H1 (cell line): ENCODE measurements at regions not wholly inside any gene's neighbourhood (a gene's known extent, or its start where the extent isn't known, plus 50 kb on each side); places are given as distances from the start of the nearest gene placed in this dataset.

Experiments used
- CTCF ChIA-PET: fragments of 300-600 bp; sonication (Branson Sonifier 250); formaldehyde crosslinking; loops from one replicate; lab custom pipeline; 2021; ENCODE audit not compliant: partially characterized antibody; lab: Charles Lee
- POLR2A ChIA-PET: fragments of 300-600 bp; sonication (Branson Sonifier 250); formaldehyde crosslinking; loops from one replicate; lab custom pipeline; 2021; ENCODE audit warnings: inconsistent platforms; ENCODE audit not compliant: partially characterized antibody; lab: Charles Lee
- DNase-seq, 2 experiments: peaks; one replicate each; pipeline versions ENCODE4 v3.0.0 to v3.0.0-alpha.2; 2010 to 2022; ENCODE audit warnings: low spot score in 2 of 2, low read depth in 1 of 2, mixed read lengths in 1 of 2
- FAIRE-seq: peaks from 2 replicates; lab custom pipeline; 2011; peaks lifted over from hg19 to GRCh38; lab: Jason Lieb, UNC
- H2AFZ ChIP-seq: 2 replicates; pipeline ENCODE4 v1.8.1; 2012; ENCODE audit warnings: low read length, inconsistent platforms
- H2AK5ac ChIP-seq: 2 replicates; pipeline ENCODE4 v1.6.1; 2013; ENCODE audit warnings: low read depth, low read length
- H2BK120ac ChIP-seq: replicated peaks from 2 replicates; pipeline ENCODE3; 2013; ENCODE audit warnings: low read depth, low read length, inconsistent platforms
- H2BK12ac ChIP-seq: 2 replicates; pipeline ENCODE4 v1.6.1; 2013; ENCODE audit warnings: low read depth, low read length
- H2BK15ac ChIP-seq: 2 replicates; pipeline ENCODE4 v1.6.1; 2013; ENCODE audit warnings: low read length
- H2BK20ac ChIP-seq: 2 replicates; pipeline ENCODE4 v1.6.1; 2013; ENCODE audit warnings: low read length
- H2BK5ac ChIP-seq: 2 replicates; pipeline ENCODE4 v1.6.1; 2013; ENCODE audit warnings: low read depth, low read length
- H3K14ac ChIP-seq: 2 replicates; pipeline ENCODE4 v1.6.1; 2013; ENCODE audit warnings: inconsistent platforms; ENCODE audit not compliant: insufficient read length
- H3K18ac ChIP-seq: 2 replicates; pipeline ENCODE4 v1.6.1; 2013; ENCODE audit warnings: low read length; ENCODE audit errors: extremely low read depth
- H3K23ac ChIP-seq: 2 replicates; pipeline ENCODE4 v1.6.1; 2013; ENCODE audit warnings: inconsistent platforms; ENCODE audit not compliant: insufficient read length
- H3K23me2 ChIP-seq: 2 replicates; pipeline ENCODE4 v1.6.1; 2013; ENCODE audit warnings: low read depth, low read length
- H3K27ac ChIP-seq: 2 replicates; pipeline ENCODE4 v1.6.1; 2011; ENCODE audit warnings: low read depth, low read length, inconsistent platforms
- H3K27me3 ChIP-seq, 4 experiments: replicated peaks in 1 of 4; 1 replicate in 1 of 4; 2 replicates in 3 of 4; pipeline versions ENCODE4 v1.6.1 to v1.8.1; 2011 to 2013; ENCODE audit warnings: low read length in 3 of 4, mild to moderate bottlenecking in 3 of 4, inconsistent platforms in 2 of 4, mixed read lengths in 2 of 4, moderate library complexity in 1 of 4; ENCODE audit not compliant: control insufficient read depth in 3 of 4, insufficient read depth in 3 of 4; ENCODE audit errors: extremely low read depth in 1 of 4
- H3K36me3 ChIP-seq, 4 experiments: 2 replicates each; pipeline versions ENCODE4 v1.6.1 to v1.8.1; 2011 to 2013; ENCODE audit warnings: mild to moderate bottlenecking in 4 of 4, low read length in 3 of 4, moderate library complexity in 2 of 4, control low read depth in 1 of 4, inconsistent platforms in 1 of 4; ENCODE audit not compliant: insufficient read depth in 4 of 4, control insufficient read depth in 2 of 4
- H3K4ac ChIP-seq: replicated peaks from 2 replicates; pipeline ENCODE3; 2013; ENCODE audit warnings: low read length, low read depth, mixed read lengths, inconsistent platforms; ENCODE audit not compliant: insufficient read length
- H3K4me1 ChIP-seq, 4 experiments: replicated peaks in 1 of 4; 1 replicate in 1 of 4; 2 replicates in 3 of 4; pipeline versions ENCODE4 v1.6.1 to v1.8.1; 2011 to 2013; ENCODE audit warnings: low read length in 3 of 4, inconsistent platforms in 2 of 4, mixed read lengths in 1 of 4; ENCODE audit not compliant: insufficient read depth in 4 of 4, control insufficient read depth in 3 of 4
- H3K4me2 ChIP-seq, 2 experiments: 2 replicates each; pipeline versions ENCODE4 v1.6.1 to v1.8.1; 2011 to 2013; ENCODE audit warnings: low read depth in 2 of 2, low read length in 2 of 2, control low read depth in 1 of 2, inconsistent platforms in 1 of 2, mild to moderate bottlenecking in 1 of 2; ENCODE audit not compliant: insufficient read depth in 1 of 2
- H3K4me3 ChIP-seq, 4 experiments: fragments of 200-600, 300-600 bp in 1 of 4; sonication (generic), shearing (Covaris generic), sonication (Bioruptor Twin) in 1 of 4; 2 replicates each; pipeline versions ENCODE4 v1.5.1 to v1.8.1; 2011 to 2016; ENCODE audit warnings: low read length in 4 of 4, low read depth in 3 of 4, control low read depth in 2 of 4, inconsistent platforms in 2 of 4, mild to moderate bottlenecking in 2 of 4, mixed read lengths in 1 of 4, moderate library complexity in 1 of 4; ENCODE audit not compliant: insufficient read depth in 2 of 4; ENCODE audit errors: extremely low read depth in 1 of 4
- H3K56ac ChIP-seq: replicated peaks from 2 replicates; pipeline ENCODE3; 2013; ENCODE audit warnings: low read depth, mild to moderate bottlenecking, mixed read lengths, low read length, inconsistent platforms; ENCODE audit not compliant: insufficient read length
- H3K79me1 ChIP-seq: 2 replicates; pipeline ENCODE4 v1.6.1; 2013; ENCODE audit warnings: low read depth, low read length, control low read depth
- H3K79me2 ChIP-seq, 2 experiments: 2 replicates each; pipeline versions ENCODE4 v1.6.1 to v1.8.1; 2012 to 2013; ENCODE audit warnings: low read length in 2 of 2, mild to moderate bottlenecking in 2 of 2, inconsistent platforms in 1 of 2; ENCODE audit not compliant: insufficient read depth in 2 of 2, control insufficient read depth in 1 of 2
- H3K9ac ChIP-seq, 4 experiments: replicated peaks in 1 of 4; 1 replicate in 1 of 4; 2 replicates in 3 of 4; pipeline versions ENCODE4 v1.6.1 to v1.8.1; 2011 to 2013; ENCODE audit warnings: low read depth in 3 of 4, low read length in 3 of 4, control low read depth in 2 of 4, mild to moderate bottlenecking in 2 of 4, moderate library complexity in 2 of 4, inconsistent platforms in 1 of 4; ENCODE audit errors: extremely low read depth in 1 of 4
- H3K9me3 ChIP-seq, 2 experiments: 2 replicates each; pipeline versions ENCODE4 v1.6.1 to v1.8.1; 2012 to 2013; ENCODE audit warnings: mild to moderate bottlenecking in 2 of 2, moderate library complexity in 2 of 2, control low read depth in 1 of 2, inconsistent platforms in 1 of 2, low read depth in 1 of 2, low read length in 1 of 2, mixed read lengths in 1 of 2; ENCODE audit not compliant: insufficient read depth in 2 of 2
- H4K20me1 ChIP-seq, 2 experiments: replicated peaks in 1 of 2; 2 replicates each; pipeline versions ENCODE3 to v1.8.1; 2011 to 2013; ENCODE audit warnings: inconsistent platforms in 2 of 2, low read length in 2 of 2, mild to moderate bottlenecking in 1 of 2; ENCODE audit not compliant: insufficient read depth in 2 of 2, control insufficient read depth in 1 of 2
- H4K5ac ChIP-seq: 2 replicates; pipeline ENCODE4 v1.6.1; 2013; ENCODE audit warnings: low read length, low read depth, mixed read lengths, inconsistent platforms; ENCODE audit not compliant: insufficient read length
- H4K8ac ChIP-seq: 2 replicates; pipeline ENCODE4 v1.8.0; 2013; ENCODE audit warnings: mild to moderate bottlenecking, moderate library complexity, low read length, inconsistent platforms; ENCODE audit not compliant: insufficient read depth; ENCODE audit errors: extremely low read depth
- H4K91ac ChIP-seq: replicated peaks from 2 replicates; pipeline ENCODE3; 2013; ENCODE audit warnings: low read length, mixed read lengths, inconsistent platforms; ENCODE audit not compliant: insufficient read length
- ASH2L ChIP-seq: fragments of 200-600, 300-600 bp; sonication (generic); IDR thresholded peaks from one replicate; pipeline ENCODE4 v1.7.1; 2017; ENCODE audit warnings: low read length
- CHD2 ChIP-seq: IDR thresholded peaks from 2 replicates; pipeline ENCODE4 v1.6.1; 2012; ENCODE audit warnings: low read length, improper control_type of control experiment
- EGR1 ChIP-seq: IDR thresholded peaks from 2 replicates; pipeline ENCODE4 v1.6.1; 2011; ENCODE audit warnings: low read depth, low read length, borderline replicate concordance
- EZH2 ChIP-seq: fragments of 200-600 bp; sonication (generic); IDR thresholded peaks from 2 replicates; pipeline ENCODE4 v1.7.1; 2012; ENCODE audit warnings: low read depth, mild to moderate bottlenecking, moderate library complexity, low read length, inconsistent platforms; ENCODE audit not compliant: severe bottlenecking
- MAFK ChIP-seq: IDR thresholded peaks from 2 replicates; pipeline ENCODE4 v1.6.1; 2012; ENCODE audit warnings: low read depth, mild to moderate bottlenecking, improper control_type of control experiment, low read length
- NRF1 ChIP-seq: IDR thresholded peaks from 2 replicates; pipeline ENCODE4 v1.6.1; 2011; ENCODE audit warnings: mild to moderate bottlenecking, low read depth, low read length, improper control_type of control experiment
- PHF8 ChIP-seq: fragments of 200-600 bp; sonication (generic); conservative IDR thresholded peaks from 2 replicates; pipeline ENCODE4 v1.7.1; 2012; ENCODE audit warnings: low read depth, mild to moderate bottlenecking, inconsistent platforms, low read length, moderate library complexity
- SP1 ChIP-seq: IDR thresholded peaks from 2 replicates; pipeline ENCODE4 v1.6.1; 2011; ENCODE audit warnings: low read depth, low read length
- TAF1 ChIP-seq: IDR thresholded peaks from 2 replicates; pipeline ENCODE4 v1.6.1; 2011; ENCODE audit warnings: mild to moderate bottlenecking, low read depth, low read length
- TAF7 ChIP-seq: optimal IDR thresholded peaks from 2 replicates; pipeline ENCODE3; 2011; ENCODE audit warnings: low read depth, mild to moderate bottlenecking, inconsistent platforms, low read length, moderate library complexity, borderline replicate concordance
- TBP ChIP-seq: IDR thresholded peaks from 2 replicates; pipeline ENCODE4 v1.6.1; 2011; ENCODE audit warnings: low read depth, low read length, improper control_type of control experiment
- TCF12 ChIP-seq: IDR thresholded peaks from 2 replicates; pipeline ENCODE4 v1.6.1; 2011; ENCODE audit warnings: low read depth, mild to moderate bottlenecking, low read length
- TEAD4 ChIP-seq: IDR thresholded peaks from 2 replicates; pipeline ENCODE4 v1.6.1; 2012; ENCODE audit warnings: low read depth, low read length, inconsistent platforms, mixed read lengths
- WGBS, 2 experiments: shearing (Covaris generic) in 1 of 2; methylation state at CpG; one replicate each; pipeline versions ENCODE4 v1.1.6 to v1.1.7; 2013 to 2015; ENCODE audit warnings: low lambda C conversion rate in 2 of 2, mixed read lengths in 2 of 2, inconsistent platforms in 1 of 2, low coverage in 1 of 2, missing lambda C conversion rate in 1 of 2; ENCODE audit not compliant: insufficient replicate concordance in 2 of 2, insufficient coverage in 1 of 2, insufficient read length in 1 of 2; ENCODE audit errors: extremely low coverage in 1 of 2, missing lambda C conversion rate in 1 of 2; 5-methylcytosine and 5-hydroxymethylcytosine counted together
- TF ChIP-seq, protein P1 (sequence below), 3 experiments: IDR thresholded peaks; 1 replicate in 2 of 3; 2 replicates in 1 of 3; pipeline versions ENCODE4 v1.5.1 to v1.6.1; 2011; ENCODE audit warnings: low read length in 3 of 3, mild to moderate bottlenecking in 3 of 3, inconsistent platforms in 2 of 3, low read depth in 1 of 3, moderate library complexity in 1 of 3; ENCODE audit not compliant: insufficient read depth in 1 of 3; ENCODE audit errors: control extremely low read depth in 1 of 3

DNA sequence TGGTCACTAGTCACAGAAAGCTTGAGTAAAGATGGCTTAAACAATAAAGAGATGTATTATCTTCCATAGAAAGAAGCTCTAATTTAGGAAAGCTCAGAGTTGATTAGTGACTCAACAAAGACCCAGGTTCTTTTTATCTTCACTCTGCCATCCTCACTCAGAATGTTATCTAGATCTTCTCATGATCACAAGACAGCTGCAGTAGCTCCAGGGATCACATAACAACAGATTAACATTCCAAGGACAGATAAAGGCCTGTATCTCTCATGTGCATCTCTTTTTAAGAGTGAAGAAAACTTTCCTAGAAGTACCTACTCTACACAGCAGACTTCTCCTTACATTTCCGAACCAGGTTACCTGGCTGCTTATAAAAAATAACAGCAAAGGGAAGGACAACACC lies 368.7 kb upstream of the PROX1 start:
- no peaks in the 10 kb centered on the region for H3K9me3 ChIP-seq
- no peak overlapping the region for H2AFZ ChIP-seq
- no peak for FAIRE-seq
- H4K8ac ChIP-seq, result no peak overlapping the region
- no peak overlapping the region for H2BK15ac ChIP-seq
- no peak for DNase-seq
- CTCF ChIA-PET, result no interaction called here
- H3K27me3 ChIP-seq, result no peaks in the 10 kb centered on the region
- POLR2A ChIA-PET, result no interaction called here
- no peak overlapping the region for H3K9ac ChIP-seq
- WGBS, 2 experiments, result 71% methylated on average over 1 of the region's 1 CpG; no CpG with 5 or more reads in 1 of the 2 experiments
- H3K79me2 ChIP-seq, result no peaks in the 10 kb centered on the region
- H3K18ac ChIP-seq, result no peak overlapping the region
- no peak overlapping the region for H3K14ac ChIP-seq
- no peak overlapping the region for H2BK5ac ChIP-seq
- no peak overlapping the region for H4K5ac ChIP-seq
- no peak overlapping the region for H3K23ac ChIP-seq
- H2BK12ac ChIP-seq, result no peak overlapping the region
- H2AK5ac ChIP-seq, result no peak overlapping the region
- no peak overlapping the region for H4K91ac ChIP-seq
- no peak overlapping the region for H3K4me2 ChIP-seq
- H3K23me2 ChIP-seq, result no peaks in the 10 kb centered on the region
- no peak overlapping the region for H3K56ac ChIP-seq
- H2BK120ac ChIP-seq, result no peak overlapping the region
- H4K20me1 ChIP-seq, result no peaks in the 10 kb centered on the region
- no peak overlapping the region for H3K4ac ChIP-seq
- H2BK20ac ChIP-seq, result no peak overlapping the region
- H3K4me3 ChIP-seq, result no peak overlapping the region
- no peaks in the 10 kb centered on the region for H3K4me1 ChIP-seq
- no peak overlapping the region for H3K27ac ChIP-seq
- no peaks in the 10 kb centered on the region for H3K79me1 ChIP-seq
- H3K36me3 ChIP-seq, result no peaks in the 10 kb centered on the region
- TF ChIP-seq MAFK (no peak), NRF1 (no peak), SP1 (no peak), ASH2L (no peak), EZH2 (no peak), TAF7 (no peak), TBP (no peak), CHD2 (no peak), EGR1 (no peak), TCF12 (no peak), TEAD4 (no peak), PHF8 (no peak), TAF1 (no peak)
- TF ChIP-seq, protein P1, sequence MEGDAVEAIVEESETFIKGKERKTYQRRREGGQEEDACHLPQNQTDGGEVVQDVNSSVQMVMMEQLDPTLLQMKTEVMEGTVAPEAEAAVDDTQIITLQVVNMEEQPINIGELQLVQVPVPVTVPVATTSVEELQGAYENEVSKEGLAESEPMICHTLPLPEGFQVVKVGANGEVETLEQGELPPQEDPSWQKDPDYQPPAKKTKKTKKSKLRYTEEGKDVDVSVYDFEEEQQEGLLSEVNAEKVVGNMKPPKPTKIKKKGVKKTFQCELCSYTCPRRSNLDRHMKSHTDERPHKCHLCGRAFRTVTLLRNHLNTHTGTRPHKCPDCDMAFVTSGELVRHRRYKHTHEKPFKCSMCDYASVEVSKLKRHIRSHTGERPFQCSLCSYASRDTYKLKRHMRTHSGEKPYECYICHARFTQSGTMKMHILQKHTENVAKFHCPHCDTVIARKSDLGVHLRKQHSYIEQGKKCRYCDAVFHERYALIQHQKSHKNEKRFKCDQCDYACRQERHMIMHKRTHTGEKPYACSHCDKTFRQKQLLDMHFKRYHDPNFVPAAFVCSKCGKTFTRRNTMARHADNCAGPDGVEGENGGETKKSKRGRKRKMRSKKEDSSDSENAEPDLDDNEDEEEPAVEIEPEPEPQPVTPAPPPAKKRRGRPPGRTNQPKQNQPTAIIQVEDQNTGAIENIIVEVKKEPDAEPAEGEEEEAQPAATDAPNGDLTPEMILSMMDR (IDR thresholded peaks at IDR 0.05; ENCODE audit: control extremely low read depth in 1 of 3, insufficient read depth in 1 of 3, low read depth in 1 of 3, low read length in 3 of 3), result no peak
